ENCODE measurements at regions not wholly inside any gene's neighbourhood (a gene's known extent, or its start where the extent isn't known, plus 50 kb on each side); places are given as distances from the start of the nearest gene placed in this dataset.

DNA sequence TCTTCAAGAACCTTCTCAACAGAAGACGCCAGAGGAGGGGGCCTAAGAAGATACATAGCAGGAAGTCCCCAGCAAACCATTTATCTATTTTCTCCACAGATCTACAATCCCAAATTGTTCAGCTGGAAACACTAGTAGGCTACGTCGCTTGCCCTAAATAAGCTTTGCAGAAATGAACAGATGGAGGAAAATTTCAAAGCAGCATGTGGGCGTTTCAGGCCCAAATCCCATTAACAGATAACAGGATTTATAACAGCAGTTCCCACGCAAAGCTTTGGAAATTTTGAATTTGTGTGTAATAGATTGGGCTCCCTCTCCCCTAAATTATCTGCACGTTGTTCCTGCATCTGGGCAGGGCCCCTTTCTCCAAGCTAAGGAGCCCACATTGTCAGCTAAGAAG, 60.6 kb upstream of the FRMD4A start:
- Mint-ChIP-seq H3K4me1 (peaks cover 16% of the 10 kb centered on the region), H3K27me3 (ENCODE audit: insufficient read depth, low read depth) (peaks cover 6% of the 10 kb centered on the region), H3K27ac (peak overlapping the region; percentile 11), H3K9me3 (peaks cover 21% of the 10 kb centered on the region), H3K36me3 (peaks cover 3% of the 10 kb centered on the region), H3K4me3 (no peak overlapping the region)
- no peaks in the 10 kb centered on the region for H3K9me3 ChIP-seq (ENCODE audit: low read depth)
- no peak for DNase-seq (ENCODE audit: low spot score)
- H3K79me2 ChIP-seq (ENCODE audit: low read depth), result no peaks in the 10 kb centered on the region
- no peak overlapping the region for H3K27ac ChIP-seq
- H3K4me2 ChIP-seq, result no peak overlapping the region
- H3K4me1 ChIP-seq, result peaks cover 4% of the 10 kb centered on the region
- no peak overlapping the region for H2AFZ ChIP-seq (replicated peaks)
- H3K36me3 ChIP-seq, result no peaks in the 10 kb centered on the region
- no peak for TF ChIP-seq EZH2phosphoT487 (IDR thresholded peaks at IDR 0.05)
- TF ChIP-seq, protein P1, sequence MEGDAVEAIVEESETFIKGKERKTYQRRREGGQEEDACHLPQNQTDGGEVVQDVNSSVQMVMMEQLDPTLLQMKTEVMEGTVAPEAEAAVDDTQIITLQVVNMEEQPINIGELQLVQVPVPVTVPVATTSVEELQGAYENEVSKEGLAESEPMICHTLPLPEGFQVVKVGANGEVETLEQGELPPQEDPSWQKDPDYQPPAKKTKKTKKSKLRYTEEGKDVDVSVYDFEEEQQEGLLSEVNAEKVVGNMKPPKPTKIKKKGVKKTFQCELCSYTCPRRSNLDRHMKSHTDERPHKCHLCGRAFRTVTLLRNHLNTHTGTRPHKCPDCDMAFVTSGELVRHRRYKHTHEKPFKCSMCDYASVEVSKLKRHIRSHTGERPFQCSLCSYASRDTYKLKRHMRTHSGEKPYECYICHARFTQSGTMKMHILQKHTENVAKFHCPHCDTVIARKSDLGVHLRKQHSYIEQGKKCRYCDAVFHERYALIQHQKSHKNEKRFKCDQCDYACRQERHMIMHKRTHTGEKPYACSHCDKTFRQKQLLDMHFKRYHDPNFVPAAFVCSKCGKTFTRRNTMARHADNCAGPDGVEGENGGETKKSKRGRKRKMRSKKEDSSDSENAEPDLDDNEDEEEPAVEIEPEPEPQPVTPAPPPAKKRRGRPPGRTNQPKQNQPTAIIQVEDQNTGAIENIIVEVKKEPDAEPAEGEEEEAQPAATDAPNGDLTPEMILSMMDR (IDR thresholded peaks at IDR 0.05), result no peak
- TF ChIP-seq EZH2 (IDR thresholded peaks at IDR 0.05), result no peak
- no peak overlapping the region for H3K4me3 ChIP-seq
- H3K9ac ChIP-seq, result no peak overlapping the region
- H3F3A ChIP-seq (ENCODE audit: low read depth), result no peaks in the 10 kb centered on the region
- H3K27me3 ChIP-seq, result no peaks in the 10 kb centered on the region
- H4K20me1 ChIP-seq (ENCODE audit: low read depth), result no peaks in the 10 kb centered on the region

DNA sequence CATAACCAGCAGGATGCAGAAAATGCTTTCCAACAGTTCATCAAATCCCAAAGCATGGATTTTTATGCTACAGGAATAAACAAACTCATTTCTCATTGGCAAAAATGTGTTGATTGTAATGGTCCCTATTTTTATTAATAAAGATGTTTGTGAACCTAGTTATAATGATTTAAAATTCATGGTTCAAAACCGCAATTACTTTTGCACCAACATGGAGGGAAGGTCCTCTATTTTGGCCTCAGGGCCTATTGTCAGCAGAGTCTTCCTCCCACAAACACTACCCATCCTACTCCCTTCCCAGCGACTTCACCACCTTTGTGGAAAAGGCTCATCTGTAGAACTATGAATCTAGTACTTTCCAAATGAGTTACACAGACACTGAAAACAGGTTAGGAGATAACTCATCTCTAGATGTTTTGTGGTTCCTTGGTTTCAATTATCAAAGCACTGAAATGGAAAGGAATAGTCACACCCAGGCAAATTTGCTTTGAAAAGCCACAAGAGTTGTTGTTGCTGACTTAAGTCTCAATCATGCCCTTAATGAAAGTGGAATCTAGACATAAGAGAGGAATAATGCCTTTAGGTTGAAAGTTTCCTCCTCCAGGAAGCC, 59.4 kb upstream of the FRMD4A start:
- no peak overlapping the region for H3K4me3 ChIP-seq
- H3K27ac ChIP-seq, result no peak overlapping the region
- no peaks in the 10 kb centered on the region for H3K27me3 ChIP-seq
- TF ChIP-seq EZH2 (IDR thresholded peaks at IDR 0.05) (no peak), EZH2phosphoT487 (IDR thresholded peaks at IDR 0.05) (no peak)
- TF ChIP-seq, protein P1 (IDR thresholded peaks at IDR 0.05), result no peak
- H3K4me1 Mint-ChIP-seq, result peaks cover 19% of the 10 kb centered on the region
- peaks cover 23% of the 10 kb centered on the region for H3K9me3 Mint-ChIP-seq
- no peak overlapping the region for H3K4me3 Mint-ChIP-seq
- peaks cover 4% of the 10 kb centered on the region for H3K4me1 ChIP-seq
- no peak overlapping the region for H3K4me2 ChIP-seq
- DNase-seq (ENCODE audit: low spot score), result no peak
- no peaks in the 10 kb centered on the region for H3K36me3 ChIP-seq
- H2AFZ ChIP-seq (replicated peaks), result no peak overlapping the region
- no peaks in the 10 kb centered on the region for H3K79me2 ChIP-seq (ENCODE audit: low read depth)
- H3K9ac ChIP-seq, result no peak overlapping the region
- H3K9me3 ChIP-seq (ENCODE audit: low read depth), result no peaks in the 10 kb centered on the region
- H4K20me1 ChIP-seq (ENCODE audit: low read depth), result no peaks in the 10 kb centered on the region
- peaks cover 2% of the 10 kb centered on the region for H3K27me3 Mint-ChIP-seq (ENCODE audit: insufficient read depth, low read depth)
- no peaks in the 10 kb centered on the region for H3F3A ChIP-seq (ENCODE audit: low read depth)
- H3K36me3 Mint-ChIP-seq, result peaks cover 3% of the 10 kb centered on the region
- peak overlapping the region; percentile 98 for H3K27ac Mint-ChIP-seq

DNA sequence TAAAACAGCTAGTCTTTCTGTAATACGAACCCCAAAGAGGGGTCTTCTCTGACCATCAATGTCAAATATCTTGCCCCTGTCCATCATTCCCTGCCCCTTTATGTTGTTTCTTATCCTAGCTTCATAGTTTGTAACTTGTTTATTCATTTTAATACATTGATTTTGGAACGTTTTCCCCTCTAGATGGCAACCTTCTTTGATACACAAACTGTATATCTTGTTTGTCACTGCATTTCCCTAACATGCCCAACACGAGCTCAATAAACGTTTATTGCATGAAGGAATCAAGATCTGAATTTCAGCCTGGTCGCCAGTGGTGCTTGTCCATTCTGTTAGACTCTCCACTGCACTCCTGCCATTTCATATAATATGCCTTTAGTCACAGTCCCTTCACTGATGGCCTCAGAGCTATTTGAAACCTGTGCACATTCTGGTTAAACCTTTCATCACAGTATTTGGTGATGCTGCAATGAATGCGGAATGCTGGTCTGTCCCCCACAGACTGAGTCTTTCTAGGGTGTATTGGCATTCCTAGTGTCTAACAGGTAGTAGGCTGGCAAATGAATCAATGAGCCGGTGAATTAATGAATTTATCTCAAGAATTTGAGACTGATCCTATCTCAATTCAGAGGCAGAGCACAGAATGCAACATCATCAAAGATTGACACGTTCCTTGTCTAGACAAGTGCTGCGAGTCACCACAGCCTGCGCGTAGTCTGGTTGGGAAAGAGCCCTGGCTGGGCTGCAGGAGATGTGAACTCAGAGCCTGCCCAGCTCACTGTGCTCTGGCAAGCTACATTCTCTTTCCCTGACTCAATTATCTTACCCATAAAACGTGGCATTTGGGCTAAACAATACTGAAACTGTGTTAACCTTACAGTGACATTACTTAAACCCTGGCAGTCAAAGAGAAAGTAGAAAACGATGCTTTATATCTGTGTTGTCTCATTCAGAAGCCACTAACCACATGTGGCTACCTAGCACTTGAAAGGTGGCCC, 55.2 kb upstream of the FRMD4A start:
- H3K4me3 ChIP-seq, result no peak overlapping the region
- H3K36me3 Mint-ChIP-seq, result no peaks in the 10 kb centered on the region
- DNase-seq (ENCODE audit: low spot score), result no peak
- no peaks in the 10 kb centered on the region for H4K20me1 ChIP-seq (ENCODE audit: low read depth)
- H3K9me3 ChIP-seq (ENCODE audit: low read depth), result no peaks in the 10 kb centered on the region
- no peaks in the 10 kb centered on the region for H3F3A ChIP-seq (ENCODE audit: low read depth)
- peaks cover 11% of the 10 kb centered on the region for H3K27me3 Mint-ChIP-seq (ENCODE audit: insufficient read depth, low read depth)
- no peak for TF ChIP-seq EZH2 (IDR thresholded peaks at IDR 0.05)
- TF ChIP-seq, protein P1 (IDR thresholded peaks at IDR 0.05), result no peak
- TF ChIP-seq EZH2phosphoT487 (IDR thresholded peaks at IDR 0.05), result no peak
- H3K27ac ChIP-seq, result no peak overlapping the region
- H3K9ac ChIP-seq, result no peak overlapping the region
- no peak overlapping the region for H3K27ac Mint-ChIP-seq
- H3K36me3 ChIP-seq, result no peaks in the 10 kb centered on the region
- H3K9me3 Mint-ChIP-seq, result peaks cover 7% of the 10 kb centered on the region
- H3K79me2 ChIP-seq (ENCODE audit: low read depth), result no peaks in the 10 kb centered on the region
- H3K4me3 Mint-ChIP-seq, result no peak overlapping the region
- no peak overlapping the region for H3K4me2 ChIP-seq
- H3K4me1 Mint-ChIP-seq, result peaks cover 29% of the 10 kb centered on the region
- H3K4me1 ChIP-seq, result no peaks in the 10 kb centered on the region
- H2AFZ ChIP-seq (replicated peaks), result no peak overlapping the region
- no peaks in the 10 kb centered on the region for H3K27me3 ChIP-seq

Data from neural progenitor cell (in vitro differentiated cells).